Subcutaneous abdominal adipose tissue (tissue), 5 donors: ENCODE measurements at regions not wholly inside any gene's neighbourhood (a gene's known extent, or its start where the extent isn't known, plus 50 kb on each side); places are given as distances from the start of the nearest gene placed in this dataset.

Source experiments
- H3K27ac ChIP-seq: one replicate; pipeline ENCODE4 v1.7.0; 2013; ENCODE audit warnings: low read depth, mild to moderate bottlenecking, inconsistent platforms, low read length, moderate library complexity
- H3K27me3 ChIP-seq, 5 donors: one replicate each; pipeline ENCODE4 v1.7.0; 2013; ENCODE audit warnings: low read length in 5 of 5, inconsistent platforms in 1 of 5; ENCODE audit not compliant: control insufficient read depth in 5 of 5, insufficient read depth in 4 of 5
- H3K36me3 ChIP-seq, 5 donors: one replicate each; pipeline ENCODE4 v1.7.0; 2013; ENCODE audit warnings: low read length in 5 of 5; ENCODE audit not compliant: control insufficient read depth in 5 of 5, insufficient read depth in 5 of 5
- H3K4me1 ChIP-seq, 5 donors: one replicate each; pipeline ENCODE4 v1.7.0; 2013; ENCODE audit warnings: low read length in 5 of 5, mild to moderate bottlenecking in 3 of 5, moderate library complexity in 1 of 5; ENCODE audit not compliant: control insufficient read depth in 5 of 5, insufficient read depth in 5 of 5
- H3K4me3 ChIP-seq, 5 donors: one replicate each; pipeline ENCODE4 v1.7.0; 2013; ENCODE audit warnings: low read length in 5 of 5, low read depth in 1 of 5
- H3K9ac ChIP-seq, 5 donors: one replicate each; pipeline ENCODE4 v1.7.0; 2013; ENCODE audit warnings: low read length in 5 of 5, mild to moderate bottlenecking in 4 of 5, moderate library complexity in 3 of 5
- H3K9me3 ChIP-seq, 5 donors: one replicate each; pipeline ENCODE4 v1.7.0; 2013; ENCODE audit warnings: low read length in 5 of 5; ENCODE audit not compliant: control insufficient read depth in 5 of 5
- donor health status: healthy.
- donor health status: healthy.
- donor health status: healthy.
- donor health status: healthy.
- donor health status: healthy.

- H3K27me3 ChIP-seq, result peaks cover 0 to 5% (median 0%) of the 10 kb centered on the region in 5 donors
Measured at GRCh38 chr2:71751590-71751989, 298.2 kb downstream of the DYSF start.

GRCh38 chr2:71749671-71750101, 296.3 kb downstream of the DYSF start:
- peaks cover 12 to 49% (median 32%) of the 10 kb centered on the region in 5 donors for H3K4me1 ChIP-seq
- H3K36me3 ChIP-seq, result peaks cover 0 to 3% (median 0%) of the 10 kb centered on the region in 5 donors
- no peak overlapping the region for H3K27ac ChIP-seq
- H3K4me3 ChIP-seq, result no peak overlapping the region
- peaks cover 0 to 9% (median 0%) of the 10 kb centered on the region in 5 donors for H3K9me3 ChIP-seq
- H3K27me3 ChIP-seq, result peaks cover 0 to 3% (median 0%) of the 10 kb centered on the region in 5 donors
- no peak overlapping the region for H3K9ac ChIP-seq

More at GRCh38 chr2:71751590-71751989, 298.2 kb downstream of the DYSF start:
- peaks cover 8 to 32% (median 21%) of the 10 kb centered on the region in 5 donors for H3K4me1 ChIP-seq
- H3K9ac ChIP-seq, result no peak overlapping the region
- peaks cover 0 to 3% (median 0%) of the 10 kb centered on the region in 5 donors for H3K36me3 ChIP-seq
- no peak overlapping the region for H3K4me3 ChIP-seq
- H3K9me3 ChIP-seq, result peaks cover 0 to 9% (median 0%) of the 10 kb centered on the region in 5 donors
- H3K27ac ChIP-seq, result no peak overlapping the region

GRCh38 chr2:71748227-71748626, 294.9 kb downstream of the DYSF start:
- peaks cover 0 to 9% (median 0%) of the 10 kb centered on the region in 5 donors for H3K9me3 ChIP-seq
- H3K9ac ChIP-seq, result no peak overlapping the region
- peaks cover 0 to 3% (median 0%) of the 10 kb centered on the region in 5 donors for H3K36me3 ChIP-seq
- H3K4me1 ChIP-seq, result peaks cover 14 to 62% (median 43%) of the 10 kb centered on the region in 5 donors
- no peak overlapping the region for H3K4me3 ChIP-seq
- H3K27me3 ChIP-seq, result peaks cover 0 to 3% (median 0%) of the 10 kb centered on the region in 5 donors
- peak overlapping the region; percentile 25 for H3K27ac ChIP-seq

- peaks cover 14 to 67% (median 48%) of the 10 kb centered on the region in 5 donors for H3K4me1 ChIP-seq
- peak overlapping the region; percentile 25 for H3K27ac ChIP-seq
- H3K9ac ChIP-seq, result peak overlapping the region in 1 of 5 donors; percentile 29
Measured at GRCh38 chr2:71747559-71747958, 294.2 kb downstream of the DYSF start.

GRCh38 chr2:71746946-71747501, 293.7 kb downstream of the DYSF start:
- Histone ChIP-seq H3K27ac (peak overlapping the region; percentile 25), H3K9ac (peak overlapping the region in 2 of 5 donors; percentile 8 to 39), H3K36me3 (peaks cover 0 to 3% (median 0%) of the 10 kb centered on the region in 5 donors), H3K27me3 (peaks cover 0 to 3% (median 0%) of the 10 kb centered on the region in 5 donors), H3K9me3 (peaks cover 0 to 9% (median 2%) of the 10 kb centered on the region in 5 donors), H3K4me3 (no peak overlapping the region), H3K4me1 (peaks cover 14 to 71% (median 51%) of the 10 kb centered on the region in 5 donors)

More at GRCh38 chr2:71747559-71747958, 294.2 kb downstream of the DYSF start:
- Histone ChIP-seq H3K27me3 (peaks cover 0 to 3% (median 0%) of the 10 kb centered on the region in 5 donors), H3K9me3 (peaks cover 0 to 9% (median 0%) of the 10 kb centered on the region in 5 donors), H3K4me3 (no peak overlapping the region), H3K36me3 (peaks cover 0 to 3% (median 0%) of the 10 kb centered on the region in 5 donors)

GRCh38 chr2:71744781-71745180, 291.4 kb downstream of the DYSF start:
- Histone ChIP-seq H3K9ac (no peak overlapping the region), H3K36me3 (no peaks in the 10 kb centered on the region), H3K9me3 (peaks cover 0 to 6% (median 2%) of the 10 kb centered on the region in 5 donors), H3K27me3 (peaks cover 0 to 3% (median 0%) of the 10 kb centered on the region in 5 donors), H3K4me1 (peaks cover 14 to 70% (median 51%) of the 10 kb centered on the region in 5 donors), H3K27ac (no peak overlapping the region), H3K4me3 (no peak overlapping the region)

GRCh38 chr2:71743995-71744675, 290.8 kb downstream of the DYSF start:
- Histone ChIP-seq H3K27ac (no peak overlapping the region), H3K9me3 (peaks cover 0 to 6% (median 2%) of the 10 kb centered on the region in 5 donors), H3K36me3 (no peaks in the 10 kb centered on the region), H3K9ac (no peak overlapping the region), H3K4me3 (no peak overlapping the region), H3K27me3 (peaks cover 0 to 3% (median 0%) of the 10 kb centered on the region in 5 donors), H3K4me1 (peaks cover 14 to 64% (median 51%) of the 10 kb centered on the region in 5 donors)

GRCh38 chr2:71742953-71743601, 289.7 kb downstream of the DYSF start:
- Histone ChIP-seq H3K9me3 (peaks cover 0 to 6% (median 2%) of the 10 kb centered on the region in 5 donors), H3K27ac (peak overlapping the region; percentile 41), H3K27me3 (no peaks in the 10 kb centered on the region), H3K4me3 (no peak overlapping the region), H3K36me3 (no peaks in the 10 kb centered on the region), H3K9ac (no peak overlapping the region), H3K4me1 (peaks cover 10 to 54% (median 45%) of the 10 kb centered on the region in 5 donors)

GRCh38 chr2:71736986-71737385, 283.6 kb downstream of the DYSF start:
- Histone ChIP-seq H3K9ac (no peak overlapping the region), H3K4me3 (no peak overlapping the region), H3K27ac (no peak overlapping the region), H3K9me3 (peaks cover 0 to 4% (median 2%) of the 10 kb centered on the region in 5 donors), H3K4me1 (peaks cover 0 to 11% (median 6%) of the 10 kb centered on the region in 5 donors), H3K27me3 (peaks cover 0 to 10% (median 6%) of the 10 kb centered on the region in 5 donors), H3K36me3 (no peaks in the 10 kb centered on the region)
